MM.1S (cell line): ENCODE measurements at regions not wholly inside any gene's neighbourhood (a gene's known extent, or its start where the extent isn't known, plus 50 kb on each side); places are given as distances from the start of the nearest gene placed in this dataset.

Experiments used
- DNase-seq: peaks from one replicate; pipeline ENCODE4 v3.0.0-alpha.2; 2015
- H2AFZ ChIP-seq: fragments of 300-600 bp; sonication (generic); 2 replicates; pipeline ENCODE4 v1.6.0; 2016; ENCODE audit warnings: antibody characterized with exemption, low read length
- H3F3A ChIP-seq: fragments of 300-600 bp; sonication (generic); 2 replicates; pipeline ENCODE4 v1.6.1; 2016; ENCODE audit warnings: mild to moderate bottlenecking, antibody characterized with exemption, low read length, moderate library complexity, mixed read lengths; ENCODE audit not compliant: insufficient read depth
- H3K27ac ChIP-seq: fragments of 300-600 bp; sonication (generic); 2 replicates; pipeline ENCODE4 v1.5.1; 2016; ENCODE audit warnings: mild to moderate bottlenecking, low read length
- H3K27me3 ChIP-seq: fragments of 300-600 bp; sonication (generic); replicated peaks from 2 replicates; pipeline ENCODE4 v1.6.0; 2016; ENCODE audit warnings: low read length; ENCODE audit not compliant: insufficient read depth
- H3K36me3 ChIP-seq: fragments of 300-600 bp; sonication (generic); replicated peaks from 2 replicates; pipeline ENCODE4 v1.6.1; 2016; ENCODE audit warnings: mild to moderate bottlenecking, low read length, mixed read lengths; ENCODE audit not compliant: insufficient read depth
- H3K4me1 ChIP-seq: fragments of 300-600 bp; sonication (generic); 2 replicates; pipeline ENCODE4 v1.6.1; 2016; ENCODE audit warnings: low read length, mixed read lengths
- H3K4me2 ChIP-seq: fragments of 300-600 bp; sonication (generic); 2 replicates; pipeline ENCODE4 v1.6.0; 2016; ENCODE audit warnings: low read depth, low read length
- H3K4me3 ChIP-seq: fragments of 300-600 bp; sonication (generic); 2 replicates; pipeline ENCODE4 v1.5.1; 2016; ENCODE audit warnings: low read length, mixed read lengths
- H3K79me2 ChIP-seq: fragments of 300-600 bp; sonication (generic); 2 replicates; pipeline ENCODE4 v1.6.1; 2016; ENCODE audit warnings: mixed run types, low read length, mixed read lengths
- H3K9ac ChIP-seq: fragments of 300-600 bp; sonication (generic); 2 replicates; pipeline ENCODE4 v1.6.1; 2016; ENCODE audit warnings: low read length, mixed read lengths
- H3K9me2 ChIP-seq: fragments of 300-600 bp; sonication (generic); replicated peaks from 2 replicates; pipeline ENCODE4 v1.6.1; 2016; ENCODE audit warnings: mild to moderate bottlenecking, low read length, mixed read lengths; ENCODE audit not compliant: insufficient read depth
- H3K9me3 ChIP-seq: fragments of 300-600 bp; sonication (generic); replicated peaks from 2 replicates; pipeline ENCODE4 v1.6.1; 2016; ENCODE audit warnings: mild to moderate bottlenecking, low read length, mixed read lengths; ENCODE audit not compliant: insufficient read depth
- H4K20me1 ChIP-seq: fragments of 300-600 bp; sonication (generic); 2 replicates; pipeline ENCODE4 v1.6.1; 2016; ENCODE audit warnings: mild to moderate bottlenecking, low read length, moderate library complexity, mixed read lengths; ENCODE audit not compliant: insufficient read depth
- EZH2 ChIP-seq: fragments of 300-600 bp; sonication (generic); optimal IDR thresholded peaks from 2 replicates; pipeline ENCODE3; 2017; ENCODE audit warnings: low read depth, mild to moderate bottlenecking, antibody characterized with exemption, low read length, mixed read lengths
- EZH2phosphoT487 ChIP-seq: fragments of 300-600 bp; sonication (generic); IDR thresholded peaks from 2 replicates; pipeline ENCODE4 v1.6.1; 2018; ENCODE audit warnings: antibody characterized with exemption, low read length
- TF ChIP-seq, protein P1 (sequence below): fragments of 300-600 bp; sonication (generic); IDR thresholded peaks from 2 replicates; pipeline ENCODE4 v1.5.1; 2016; ENCODE audit warnings: antibody characterized with exemption, low read length, mixed read lengths

DNA sequence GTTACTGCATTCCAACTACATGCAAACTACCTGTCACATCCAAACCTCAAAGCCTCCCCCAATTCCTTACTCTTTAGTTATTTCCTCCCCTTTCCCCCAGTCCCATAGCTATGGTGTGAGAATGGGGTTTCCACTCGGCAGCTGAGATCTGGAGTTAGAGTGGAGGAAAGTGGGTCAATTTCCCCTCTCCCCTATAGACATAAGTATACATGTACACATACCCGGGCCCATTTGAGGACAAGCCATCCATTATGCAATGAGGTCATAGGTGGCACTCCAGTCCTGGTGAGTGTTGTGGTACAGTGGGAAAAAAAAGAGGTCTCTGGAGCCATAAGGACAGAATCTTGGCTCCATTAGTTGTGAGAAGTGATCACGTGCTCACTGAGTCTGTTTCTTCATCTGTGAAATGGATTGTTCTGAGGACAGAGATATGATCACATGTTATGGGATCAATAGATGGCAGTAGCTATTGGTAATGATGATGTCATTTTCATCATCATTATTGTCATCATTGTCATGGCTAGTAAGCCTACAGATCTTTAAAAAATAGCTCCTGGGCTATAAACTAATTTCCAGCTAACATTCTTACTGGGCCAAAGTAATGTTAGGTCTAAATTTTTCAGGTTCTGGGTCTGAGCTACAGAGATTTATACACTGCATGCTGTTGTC is 119.0 kb downstream of the BCL2L11 start:
- H3K36me3 ChIP-seq, result 0 out of 2 replicates have a peak, but pooled peaks cover 4% of the 10 kb centered on the region
- no peaks in the 10 kb centered on the region; the same call in 1 of the 2 replicates for H3K9me3 ChIP-seq
- H3K79me2 ChIP-seq, result no peaks in the 10 kb centered on the region
- H4K20me1 ChIP-seq, result no peaks in the 10 kb centered on the region
- H3K27ac ChIP-seq, result no peak overlapping the region
- no peak for DNase-seq
- H3F3A ChIP-seq, result no peaks in the 10 kb centered on the region
- H3K9ac ChIP-seq, result no peak overlapping the region
- no peaks in the 10 kb centered on the region for H3K9me2 ChIP-seq
- H3K4me3 ChIP-seq, result no peak overlapping the region
- TF ChIP-seq, protein P1, sequence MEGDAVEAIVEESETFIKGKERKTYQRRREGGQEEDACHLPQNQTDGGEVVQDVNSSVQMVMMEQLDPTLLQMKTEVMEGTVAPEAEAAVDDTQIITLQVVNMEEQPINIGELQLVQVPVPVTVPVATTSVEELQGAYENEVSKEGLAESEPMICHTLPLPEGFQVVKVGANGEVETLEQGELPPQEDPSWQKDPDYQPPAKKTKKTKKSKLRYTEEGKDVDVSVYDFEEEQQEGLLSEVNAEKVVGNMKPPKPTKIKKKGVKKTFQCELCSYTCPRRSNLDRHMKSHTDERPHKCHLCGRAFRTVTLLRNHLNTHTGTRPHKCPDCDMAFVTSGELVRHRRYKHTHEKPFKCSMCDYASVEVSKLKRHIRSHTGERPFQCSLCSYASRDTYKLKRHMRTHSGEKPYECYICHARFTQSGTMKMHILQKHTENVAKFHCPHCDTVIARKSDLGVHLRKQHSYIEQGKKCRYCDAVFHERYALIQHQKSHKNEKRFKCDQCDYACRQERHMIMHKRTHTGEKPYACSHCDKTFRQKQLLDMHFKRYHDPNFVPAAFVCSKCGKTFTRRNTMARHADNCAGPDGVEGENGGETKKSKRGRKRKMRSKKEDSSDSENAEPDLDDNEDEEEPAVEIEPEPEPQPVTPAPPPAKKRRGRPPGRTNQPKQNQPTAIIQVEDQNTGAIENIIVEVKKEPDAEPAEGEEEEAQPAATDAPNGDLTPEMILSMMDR, result no peak
- no peak for TF ChIP-seq EZH2
- TF ChIP-seq EZH2phosphoT487, result no peak
- H3K27me3 ChIP-seq, result no peaks in the 10 kb centered on the region
- no peaks in the 10 kb centered on the region for H3K4me1 ChIP-seq
- H3K4me2 ChIP-seq, result no peak overlapping the region
- H2AFZ ChIP-seq, result no peak overlapping the region

- H3K36me3 ChIP-seq, result 0 out of 2 replicates have a peak, but pooled peaks cover 4% of the 10 kb centered on the region
- no peaks in the 10 kb centered on the region for H3K9me2 ChIP-seq
- no peak overlapping the region for H3K9ac ChIP-seq
- H3F3A ChIP-seq, result no peaks in the 10 kb centered on the region
- no peak for TF ChIP-seq EZH2
- no peak for TF ChIP-seq EZH2phosphoT487
- TF ChIP-seq, protein P1, result no peak
- H4K20me1 ChIP-seq, result no peaks in the 10 kb centered on the region
- no peaks in the 10 kb centered on the region for H3K79me2 ChIP-seq
- no peak overlapping the region for H3K27ac ChIP-seq
- H3K4me3 ChIP-seq, result no peak overlapping the region
- no peak overlapping the region for H2AFZ ChIP-seq
- H3K4me2 ChIP-seq, result no peak overlapping the region
- H3K4me1 ChIP-seq, result no peaks in the 10 kb centered on the region
- no peak for DNase-seq
- no peaks in the 10 kb centered on the region for H3K27me3 ChIP-seq
- no peaks in the 10 kb centered on the region; the same call in 1 of the 2 replicates for H3K9me3 ChIP-seq
Measured at GRCh38 chr2:111243295-111243694, 122.6 kb downstream of the BCL2L11 start.

GRCh38 chr2:111244864-111245263 is 124.2 kb downstream of the BCL2L11 start:
- no peaks in the 10 kb centered on the region for H3K27me3 ChIP-seq
- no peaks in the 10 kb centered on the region for H3K4me1 ChIP-seq
- no peaks in the 10 kb centered on the region for H3K36me3 ChIP-seq
- 0 out of 2 replicates have a peak, but pooled peaks cover under 1% of the 10 kb centered on the region for H3K79me2 ChIP-seq
- no peaks in the 10 kb centered on the region for H3K9me2 ChIP-seq
- TF ChIP-seq, protein P1, result no peak
- H4K20me1 ChIP-seq, result no peaks in the 10 kb centered on the region
- H3K9ac ChIP-seq, result no peak overlapping the region
- H3K4me3 ChIP-seq, result no peak overlapping the region
- H2AFZ ChIP-seq, result no peak overlapping the region
- H3K27ac ChIP-seq, result no peak overlapping the region
- H3F3A ChIP-seq, result no peaks in the 10 kb centered on the region
- no peak overlapping the region for H3K4me2 ChIP-seq
- no peak for DNase-seq
- no peaks in the 10 kb centered on the region; the same call in 1 of the 2 replicates for H3K9me3 ChIP-seq
